IMR-90 (cell line): ENCODE measurements at regions not wholly inside any gene's neighbourhood (a gene's known extent, or its start where the extent isn't known, plus 50 kb on each side); places are given as distances from the start of the nearest gene placed in this dataset.
A peak's percentile ranks its signal among the peaks of the same experiment; 100 is the strongest.

Source experiments
- ATAC-seq: fragments of 200-7000 bp; cut with Tn5 transposase; 2 replicates; pipeline ENCODE4 v1.9.1; 2020; ENCODE audit warnings: low read depth, mild to moderate bottlenecking, moderate library complexity
- BruUV-seq: library from RNA; stranded (reverse); fragments of 400-500 nt; replicated peaks from 2 replicates; lab custom pipeline; 2021; lab: Mats Ljungman, UMichigan
- CTCF ChIA-PET: fragments of 300-600 bp; formaldehyde crosslinking; extraction: SDS; loops from one replicate; lab custom pipeline; 2021; ENCODE audit warnings: antibody characterized with exemption; lab: Yijun Ruan, JAX
- POLR2A ChIA-PET: fragments of 300-600 bp; sonication (Branson Sonifier 250); formaldehyde crosslinking; loops from one replicate; lab custom pipeline; 2022; ENCODE audit warnings: antibody characterized with exemption; ENCODE audit not compliant: unreplicated experiment; lab: Charles Lee
- DNase-seq: peaks from one replicate; pipeline ENCODE4 v3.0.0; 2013
- H2AFZ ChIP-seq: replicated peaks from 2 replicates; pipeline ENCODE3; 2013; ENCODE audit warnings: low read length, mild to moderate bottlenecking; ENCODE audit not compliant: poor library complexity
- H2AK5ac ChIP-seq: 2 replicates; pipeline ENCODE4 v1.6.1; 2013; ENCODE audit warnings: low read depth, low read length, inconsistent platforms
- H2AK9ac ChIP-seq: replicated peaks from 2 replicates; pipeline ENCODE3; 2013; ENCODE audit warnings: mild to moderate bottlenecking, low read depth, low read length, moderate library complexity; ENCODE audit not compliant: poor library complexity
- H2BK120ac ChIP-seq: 2 replicates; pipeline ENCODE4 v1.6.1; 2013; ENCODE audit warnings: low read depth, low read length, inconsistent platforms
- H2BK15ac ChIP-seq: 3 replicates; pipeline ENCODE4 v1.6.1; 2013; ENCODE audit warnings: low read depth, low read length, inconsistent platforms
- H2BK20ac ChIP-seq: 2 replicates; pipeline ENCODE4 v1.6.1; 2013; ENCODE audit warnings: low read depth, mild to moderate bottlenecking, inconsistent platforms, low read length, moderate library complexity
- H2BK5ac ChIP-seq: 2 replicates; pipeline ENCODE4 v1.6.1; 2013; ENCODE audit warnings: mild to moderate bottlenecking, low read depth, low read length, inconsistent platforms; ENCODE audit not compliant: poor library complexity, severe bottlenecking
- H3K14ac ChIP-seq: replicated peaks from 2 replicates; pipeline ENCODE4 v1.6.1; 2013; ENCODE audit warnings: low read depth, low read length, inconsistent platforms
- H3K18ac ChIP-seq: 2 replicates; pipeline ENCODE4 v1.6.1; 2013; ENCODE audit warnings: low read depth, low read length, control low read depth
- H3K23ac ChIP-seq: 2 replicates; pipeline ENCODE4 v1.6.1; 2013; ENCODE audit warnings: low read depth, low read length, inconsistent platforms
- H3K27ac ChIP-seq: 2 replicates; pipeline ENCODE4 v1.5.1; 2013; ENCODE audit warnings: mild to moderate bottlenecking, control low read depth, low read length; ENCODE audit not compliant: insufficient read depth
- H3K27me3 ChIP-seq: 2 replicates; pipeline ENCODE4 v1.6.1; 2013; ENCODE audit warnings: low read length; ENCODE audit not compliant: control insufficient read depth, insufficient read depth
- H3K36me3 ChIP-seq: 2 replicates; pipeline ENCODE4 v1.6.1; 2013; ENCODE audit warnings: low read length, mixed read lengths; ENCODE audit not compliant: control insufficient read depth, insufficient read depth
- H3K4ac ChIP-seq: 2 replicates; pipeline ENCODE4 v1.6.1; 2013; ENCODE audit warnings: low read depth, low read length, inconsistent platforms
- H3K4me1 ChIP-seq: 2 replicates; pipeline ENCODE4 v1.6.1; 2013; ENCODE audit warnings: low read length, mixed read lengths; ENCODE audit not compliant: control insufficient read depth, insufficient read depth
- H3K4me2 ChIP-seq: 2 replicates; pipeline ENCODE4 v1.6.1; 2013; ENCODE audit warnings: low read depth, mild to moderate bottlenecking, control low read depth, low read length, moderate library complexity
- H3K4me3 ChIP-seq: 2 replicates; pipeline ENCODE4 v1.5.1; 2013; ENCODE audit warnings: low read depth, mild to moderate bottlenecking, control low read depth, low read length, moderate library complexity; ENCODE audit not compliant: insufficient read depth
- H3K56ac ChIP-seq: 2 replicates; pipeline ENCODE4 v1.6.1; 2013; ENCODE audit warnings: low read length, inconsistent platforms; ENCODE audit not compliant: insufficient read depth; ENCODE audit errors: extremely low read depth
- H3K79me1 ChIP-seq, 2 experiments: 2 replicates each; pipeline ENCODE4 v1.6.1; 2013; ENCODE audit warnings: low read length in 2 of 2, inconsistent platforms in 1 of 2, low read depth in 1 of 2
- H3K9ac ChIP-seq: 2 replicates; pipeline ENCODE4 v1.6.1; 2013; ENCODE audit warnings: low read depth, low read length, control low read depth
- H3K9me1 ChIP-seq: 2 replicates; pipeline ENCODE4 v1.6.1; 2013; ENCODE audit warnings: low read length, inconsistent platforms; ENCODE audit not compliant: insufficient read depth
- H3K9me3 ChIP-seq: 2 replicates; pipeline ENCODE4 v1.6.1; 2013; ENCODE audit warnings: low read length; ENCODE audit not compliant: control insufficient read depth, insufficient read depth
- H4K20me1 ChIP-seq: 2 replicates; pipeline ENCODE4 v1.6.1; 2013; ENCODE audit warnings: low read length, inconsistent platforms; ENCODE audit not compliant: insufficient read depth
- H4K5ac ChIP-seq: 2 replicates; pipeline ENCODE4 v1.6.1; 2013; ENCODE audit warnings: mild to moderate bottlenecking, low read depth, low read length, control low read depth
- H4K8ac ChIP-seq, 2 experiments: 2 replicates each; pipeline ENCODE4 v1.6.1; 2013; ENCODE audit warnings: low read depth in 2 of 2, low read length in 2 of 2, control low read depth in 1 of 2, inconsistent platforms in 1 of 2
- H4K91ac ChIP-seq: 2 replicates; pipeline ENCODE4 v1.6.1; 2013; ENCODE audit warnings: low read depth, low read length, inconsistent platforms; ENCODE audit not compliant: insufficient read depth
- BHLHE40 ChIP-seq: fragments of 150-350 bp; IDR thresholded peaks from 2 replicates; pipeline ENCODE4 v1.6.1; 2016; ENCODE audit warnings: mild to moderate bottlenecking, low read depth, low read length
- CEBPB ChIP-seq: IDR thresholded peaks from 2 replicates; pipeline ENCODE4 v1.6.1; 2012; ENCODE audit warnings: low read depth, low read length, improper control_type of control experiment
- CHD1 ChIP-seq: IDR thresholded peaks from 2 replicates; pipeline ENCODE4 v1.6.1; 2012; ENCODE audit warnings: low read depth, low read length, improper control_type of control experiment
- CTCF ChIP-seq: conservative IDR thresholded peaks from 2 replicates; pipeline ENCODE4 v1.5.1; 2012; ENCODE audit warnings: mild to moderate bottlenecking, low read depth, low read length, improper control_type of control experiment
- ELK1 ChIP-seq: fragments of 150-350 bp; IDR thresholded peaks from 2 replicates; pipeline ENCODE4 v1.6.1; 2016; ENCODE audit warnings: low read depth, mild to moderate bottlenecking, low read length, moderate library complexity, borderline replicate concordance
- FOS ChIP-seq: fragments of 150-350 bp; IDR thresholded peaks from 2 replicates; pipeline ENCODE4 v1.6.1; 2016; ENCODE audit warnings: low read depth, low read length
- MAFK ChIP-seq: IDR thresholded peaks from 2 replicates; pipeline ENCODE4 v1.6.1; 2012; ENCODE audit warnings: low read depth, low read length, improper control_type of control experiment
- NFE2L2 ChIP-seq: fragments of 150-350 bp; IDR thresholded peaks from 2 replicates; pipeline ENCODE4 v1.6.1; 2016; ENCODE audit warnings: low read depth, mild to moderate bottlenecking, low read length
- RAD21 ChIP-seq: IDR thresholded peaks from 2 replicates; pipeline ENCODE4 v1.6.1; 2012; ENCODE audit warnings: low read length, improper control_type of control experiment
- RCOR1 ChIP-seq: IDR thresholded peaks from 2 replicates; pipeline ENCODE4 v1.6.1; 2012; ENCODE audit warnings: mild to moderate bottlenecking, low read length, improper control_type of control experiment; ENCODE audit not compliant: insufficient replicate concordance
- RFX5 ChIP-seq: IDR thresholded peaks from 2 replicates; pipeline ENCODE4 v1.8.0; 2012; ENCODE audit warnings: low read depth, mild to moderate bottlenecking, low read length, moderate library complexity
- SMC3 ChIP-seq: fragments of 150-350 bp; IDR thresholded peaks from 2 replicates; pipeline ENCODE4 v1.6.1; 2016; ENCODE audit warnings: low read depth, mild to moderate bottlenecking, antibody characterized with exemption, low read length, moderate library complexity
- USF2 ChIP-seq: fragments of 150-350 bp; IDR thresholded peaks from 2 replicates; pipeline ENCODE4 v1.6.1; 2017; ENCODE audit warnings: mild to moderate bottlenecking, antibody characterized with exemption, low read length, low read depth
- WGBS, 2 experiments: methylation state at CpG; one replicate each; pipeline versions ENCODE4 v1.1.5 to v1.1.7; 2013; ENCODE audit warnings: missing lambda C conversion rate in 2 of 2; ENCODE audit not compliant: insufficient read length in 1 of 2; ENCODE audit errors: extremely low coverage in 2 of 2; 5-methylcytosine and 5-hydroxymethylcytosine counted together
- dilution Hi-C: fragments of 300-500 bp; cut with HindIII; formaldehyde crosslinking; loops from one replicate; pipeline ENCODE4 v1.14.3; 2018; ENCODE audit warnings: low sequenced_read_pairs; ENCODE audit not compliant: unreplicated experiment
- in situ Hi-C: fragments of 300-500 bp; cut with MboI; formaldehyde crosslinking; loops from 3 replicates; pipeline ENCODE4 v1.14.3; 2019; ENCODE audit warnings: low sequenced_read_pairs, inconsistent platforms, mixed read lengths
- intact Hi-C: fragments of 100-400 bp; cut with micrococcal nuclease; formaldehyde crosslinking; loops from 2 replicates; pipeline ENCODE4 v1.10.0; 2022

- DNase-seq (peak; percentile 62), ATAC-seq (peak; percentile 75)
- H4K91ac ChIP-seq: no peak overlapping the region
- in situ Hi-C loops (no loop called here), intact Hi-C loops (no loop called here), dilution Hi-C loops (no loop called here)
- no peak overlapping the region for H2AK9ac ChIP-seq
- peak overlapping the region; percentile 66; the same call in 1 of the 2 replicates for H3K4me2 ChIP-seq
- H3K79me1 ChIP-seq: peaks cover 2 to 15% of the 10 kb centered on the region in 2 experiments; a peak in 2 of 4 replicates
- peak overlapping the region; percentile 36 for H2BK5ac ChIP-seq
- no peak overlapping the region for H3K4ac ChIP-seq
- no peaks in the 10 kb centered on the region for H3K27me3 ChIP-seq
- no peak overlapping the region for H3K56ac ChIP-seq
- no peak overlapping the region for H4K5ac ChIP-seq
- ChIA-PET POLR2A (no interaction called here), CTCF (interaction anchor here (0.6 to 1.1 kb wide), 2 partner anchors 12 to 25 kb away, joined by 3 to 5 read pairs; no protein-coding TSS in a partner anchor)
- TF ChIP-seq BHLHE40: no peak
- TF ChIP-seq ELK1: no peak
- no peak for TF ChIP-seq NFE2L2
- TF ChIP-seq FOS: no peak
- no peak for TF ChIP-seq RFX5
- no peak for TF ChIP-seq RAD21
- TF ChIP-seq RCOR1: no peak
- no peak for TF ChIP-seq USF2
- TF ChIP-seq MAFK: no peak
- TF ChIP-seq CHD1: no peak
- no peak for TF ChIP-seq CEBPB
- no peak for TF ChIP-seq SMC3
- TF ChIP-seq CTCF: no peak
- H2AK5ac ChIP-seq: no peak overlapping the region
- no peaks in the 10 kb centered on the region for H4K20me1 ChIP-seq
- H3K36me3 ChIP-seq: no peaks in the 10 kb centered on the region
- no peak overlapping the region for H2BK120ac ChIP-seq
- H3K9ac ChIP-seq: no peak overlapping the region
- no peak overlapping the region for H2BK15ac ChIP-seq
- H3K4me3 ChIP-seq: no peak overlapping the region
- no peak overlapping the region for H2BK20ac ChIP-seq
- WGBS, 2 experiments: no CpG with 5 or more reads among the region's 4 CpGs
- H4K8ac ChIP-seq: no peak overlapping the region
- no peaks in the 10 kb centered on the region for H3K4me1 ChIP-seq
- no peaks in the 10 kb centered on the region for H3K9me3 ChIP-seq
- H2AFZ ChIP-seq: no peak overlapping the region
- H3K18ac ChIP-seq: no peak overlapping the region
- no peaks in the 10 kb centered on the region for H3K9me1 ChIP-seq
- no peak overlapping the region for H3K14ac ChIP-seq
- no peak overlapping the region for H3K27ac ChIP-seq
- no TSS peak for BruUV-seq
- no peak overlapping the region for H3K23ac ChIP-seq
These were observed 551.7 kb upstream of the NETO1 start for GRCh38 chr18:73419531-73419930.
